GM06990 (cell line): ENCODE measurements at regions not wholly inside any gene's neighbourhood (a gene's known extent, or its start where the extent isn't known, plus 50 kb on each side); places are given as distances from the start of the nearest gene placed in this dataset.

Experiments
- DNase-seq: peaks from one replicate; pipeline ENCODE4 v3.0.0-alpha.2; 2011; ENCODE audit not compliant: insufficient read length; ENCODE audit errors: extremely low read depth
- H3K27me3 ChIP-seq: replicated peaks from 2 replicates; pipeline ENCODE4 v1.6.0; 2011; ENCODE audit warnings: low read length; ENCODE audit not compliant: control insufficient read depth, insufficient read depth
- H3K36me3 ChIP-seq: 2 replicates; pipeline ENCODE4 v1.5.1; 2011; ENCODE audit warnings: low read length; ENCODE audit not compliant: control insufficient read depth, insufficient read depth
- H3K4me3 ChIP-seq: replicated peaks from 2 replicates; pipeline ENCODE4 v1.5.1; 2011; ENCODE audit warnings: low read depth, mild to moderate bottlenecking, control low read depth, low read length
- TF ChIP-seq, protein P1 (sequence below): IDR thresholded peaks from 2 replicates; pipeline ENCODE4 v1.5.1; 2011; ENCODE audit warnings: low read length, control low read depth, mild to moderate bottlenecking, inconsistent platforms; ENCODE audit not compliant: insufficient read depth, poor library complexity, severe bottlenecking

GRCh38 chr10:43749940-43750552 is 101.4 kb upstream of the ZNF32 start:
- Histone ChIP-seq H3K36me3 (no peaks in the 10 kb centered on the region), H3K4me3 (no peak overlapping the region), H3K27me3 (no peaks in the 10 kb centered on the region; the same call in 1 of the 2 replicates)
- TF ChIP-seq, protein P1, sequence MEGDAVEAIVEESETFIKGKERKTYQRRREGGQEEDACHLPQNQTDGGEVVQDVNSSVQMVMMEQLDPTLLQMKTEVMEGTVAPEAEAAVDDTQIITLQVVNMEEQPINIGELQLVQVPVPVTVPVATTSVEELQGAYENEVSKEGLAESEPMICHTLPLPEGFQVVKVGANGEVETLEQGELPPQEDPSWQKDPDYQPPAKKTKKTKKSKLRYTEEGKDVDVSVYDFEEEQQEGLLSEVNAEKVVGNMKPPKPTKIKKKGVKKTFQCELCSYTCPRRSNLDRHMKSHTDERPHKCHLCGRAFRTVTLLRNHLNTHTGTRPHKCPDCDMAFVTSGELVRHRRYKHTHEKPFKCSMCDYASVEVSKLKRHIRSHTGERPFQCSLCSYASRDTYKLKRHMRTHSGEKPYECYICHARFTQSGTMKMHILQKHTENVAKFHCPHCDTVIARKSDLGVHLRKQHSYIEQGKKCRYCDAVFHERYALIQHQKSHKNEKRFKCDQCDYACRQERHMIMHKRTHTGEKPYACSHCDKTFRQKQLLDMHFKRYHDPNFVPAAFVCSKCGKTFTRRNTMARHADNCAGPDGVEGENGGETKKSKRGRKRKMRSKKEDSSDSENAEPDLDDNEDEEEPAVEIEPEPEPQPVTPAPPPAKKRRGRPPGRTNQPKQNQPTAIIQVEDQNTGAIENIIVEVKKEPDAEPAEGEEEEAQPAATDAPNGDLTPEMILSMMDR = no peak
- no peak for DNase-seq

GRCh38 chr10:43749145-43749576 is 100.5 kb upstream of the ZNF32 start:
- H3K4me3 ChIP-seq = no peak overlapping the region
- H3K36me3 ChIP-seq = no peaks in the 10 kb centered on the region
- H3K27me3 ChIP-seq = no peaks in the 10 kb centered on the region; the same call in 1 of the 2 replicates
- DNase-seq = no peak
- TF ChIP-seq, protein P1 = no peak

DNA sequence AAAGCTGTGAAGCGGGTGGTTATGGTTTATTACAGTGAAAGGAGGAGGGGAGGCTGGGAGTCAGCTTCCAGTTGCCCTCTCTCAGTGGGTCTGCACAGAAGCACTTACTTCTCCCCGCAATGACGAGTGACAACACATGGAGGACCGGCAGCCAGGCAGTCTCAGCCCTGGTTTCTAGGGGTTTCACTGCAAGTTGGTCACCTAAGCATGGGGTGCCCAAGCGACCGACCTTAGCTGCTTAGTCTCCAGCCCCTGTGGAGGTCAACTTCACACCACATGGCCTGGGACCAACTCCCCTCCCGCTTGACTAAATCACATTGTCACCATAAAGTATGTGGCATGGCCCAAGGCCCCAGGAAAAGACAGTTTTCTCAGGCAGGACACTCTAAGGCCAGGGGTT is 99.9 kb upstream of the ZNF32 start:
- TF ChIP-seq, protein P1 = no peak
- no peak for DNase-seq
- Histone ChIP-seq H3K36me3 (no peaks in the 10 kb centered on the region), H3K27me3 (no peaks in the 10 kb centered on the region; the same call in 1 of the 2 replicates), H3K4me3 (no peak overlapping the region)

GRCh38 chr10:43746906-43747305 is 98.2 kb upstream of the ZNF32 start:
- TF ChIP-seq, protein P1 = no peak
- Histone ChIP-seq H3K36me3 (no peaks in the 10 kb centered on the region), H3K4me3 (no peak overlapping the region), H3K27me3 (no peaks in the 10 kb centered on the region; the same call in 1 of the 2 replicates)
- DNase-seq = no peak

- Histone ChIP-seq H3K27me3 (no peaks in the 10 kb centered on the region), H3K36me3 (no peaks in the 10 kb centered on the region), H3K4me3 (no peak overlapping the region)
- TF ChIP-seq, protein P1 = no peak
- DNase-seq = no peak
Measured at GRCh38 chr10:43739161-43739560, 90.5 kb upstream of the ZNF32 start.

- TF ChIP-seq, protein P1 = no peak
- Histone ChIP-seq H3K36me3 (no peaks in the 10 kb centered on the region), H3K4me3 (no peak overlapping the region), H3K27me3 (no peaks in the 10 kb centered on the region)
- no peak for DNase-seq
Measured at GRCh38 chr10:43737003-43737402, 88.3 kb upstream of the ZNF32 start.
